ENCODE measurements at regions not wholly inside any gene's neighbourhood (a gene's known extent, or its start where the extent isn't known, plus 50 kb on each side); places are given as distances from the start of the nearest gene placed in this dataset.

- intact Hi-C loops (cut with micrococcal nuclease; ENCODE audit: unreplicated experiment), result no loop called here
- ChIA-PET POLR2A (no interaction called here), CTCF (no interaction called here)
- Histone ChIP-seq H3K36me3 (ENCODE audit: control insufficient read depth, insufficient read depth, low read length) (no peaks in the 10 kb centered on the region), H3K9me3 (ENCODE audit: control insufficient read depth, insufficient read depth, low read depth, low read length) (no peaks in the 10 kb centered on the region), H3K4me1 (ENCODE audit: control insufficient read depth, insufficient read depth, low read length) (no peaks in the 10 kb centered on the region), H3K4me3 (ENCODE audit: low read depth in 2 of 2, low read length in 2 of 2) (no peak overlapping the region), H3K27me3 (ENCODE audit: control insufficient read depth, insufficient read depth, low read length) (no peaks in the 10 kb centered on the region), H3K27ac (ENCODE audit: low read length) (no peak overlapping the region)
- ATAC-seq (no peak), DNase-seq (ENCODE audit: low read depth, low spot score) (no peak)
- in situ Hi-C loops (cut with HindIII; ENCODE audit: low pct_unique_long_range_greater_than_20kb, low sequenced_read_pairs), result no loop called here
- TF ChIP-seq CTCF (IDR thresholded peaks at IDR 0.05), result no peak
- TF ChIP-seq REST (IDR thresholded peaks at IDR 0.05; ENCODE audit: insufficient read depth in 1 of 2, low read depth in 2 of 2, low read length in 1 of 2), result no peak
- TF ChIP-seq POLR2AphosphoS5 (IDR thresholded peaks at IDR 0.05; ENCODE audit: low read depth, low read length), result no peak
- no peak for TF ChIP-seq TCF7L2 (IDR thresholded peaks at IDR 0.05; ENCODE audit: low read depth, low read length)
- TF ChIP-seq SIN3A (IDR thresholded peaks at IDR 0.05; ENCODE audit: borderline replicate concordance, insufficient read depth, low read depth, low read length), result no peak
- BruUV-seq (replicated peaks), result no TSS peak
Measured at GRCh38 chr4:31080887-31081286, 360.7 kb downstream of the PCDH7 start.

GRCh38 chr4:31081366-31081765, 361.2 kb downstream of the PCDH7 start:
- no peaks in the 10 kb centered on the region for H3K27me3 ChIP-seq (ENCODE audit: control insufficient read depth, insufficient read depth, low read length)
- no TSS peak for BruUV-seq (replicated peaks)
- ATAC-seq (no peak), DNase-seq (ENCODE audit: low read depth, low spot score) (no peak)
- intact Hi-C loops (cut with micrococcal nuclease; ENCODE audit: unreplicated experiment), result no loop called here
- no peaks in the 10 kb centered on the region for H3K9me3 ChIP-seq (ENCODE audit: control insufficient read depth, insufficient read depth, low read depth, low read length)
- H3K4me1 ChIP-seq (ENCODE audit: control insufficient read depth, insufficient read depth, low read length), result no peaks in the 10 kb centered on the region; the same call in 1 of the 2 replicates
- H3K27ac ChIP-seq (ENCODE audit: low read length), result no peak overlapping the region
- POLR2A ChIA-PET, result no interaction called here
- H3K36me3 ChIP-seq (ENCODE audit: control insufficient read depth, insufficient read depth, low read length), result no peaks in the 10 kb centered on the region
- in situ Hi-C loops (cut with HindIII; ENCODE audit: low pct_unique_long_range_greater_than_20kb, low sequenced_read_pairs), result no loop called here
- no peak overlapping the region for H3K4me3 ChIP-seq (ENCODE audit: low read depth in 2 of 2, low read length in 2 of 2)
- TF ChIP-seq REST (IDR thresholded peaks at IDR 0.05; ENCODE audit: insufficient read depth in 1 of 2, low read depth in 2 of 2, low read length in 1 of 2), result no peak
- TF ChIP-seq CTCF (IDR thresholded peaks at IDR 0.05), result no peak
- TF ChIP-seq TCF7L2 (IDR thresholded peaks at IDR 0.05; ENCODE audit: low read depth, low read length), result no peak
- TF ChIP-seq SIN3A (IDR thresholded peaks at IDR 0.05; ENCODE audit: borderline replicate concordance, insufficient read depth, low read depth, low read length), result no peak
- TF ChIP-seq POLR2AphosphoS5 (IDR thresholded peaks at IDR 0.05; ENCODE audit: low read depth, low read length), result no peak
- CTCF ChIA-PET, result no interaction called here

Measured in Panc1 (cell line).